GM18508 (cell line): ENCODE measurements at regions not wholly inside any gene's neighbourhood (a gene's known extent, or its start where the extent isn't known, plus 50 kb on each side); places are given as distances from the start of the nearest gene placed in this dataset.

Source experiments
- ATAC-seq: cut with Tn5 transposase; IDR thresholded peaks from one replicate; pipeline ENCODE4 v1.9.1; 2021; ENCODE audit warnings: moderate number of reproducible peaks; ENCODE audit not compliant: insufficient read depth, unreplicated experiment

- ATAC-seq: no peak
Measured at GRCh38 chr3:153595186-153595815, 433.3 kb downstream of the RAP2B start.

DNA sequence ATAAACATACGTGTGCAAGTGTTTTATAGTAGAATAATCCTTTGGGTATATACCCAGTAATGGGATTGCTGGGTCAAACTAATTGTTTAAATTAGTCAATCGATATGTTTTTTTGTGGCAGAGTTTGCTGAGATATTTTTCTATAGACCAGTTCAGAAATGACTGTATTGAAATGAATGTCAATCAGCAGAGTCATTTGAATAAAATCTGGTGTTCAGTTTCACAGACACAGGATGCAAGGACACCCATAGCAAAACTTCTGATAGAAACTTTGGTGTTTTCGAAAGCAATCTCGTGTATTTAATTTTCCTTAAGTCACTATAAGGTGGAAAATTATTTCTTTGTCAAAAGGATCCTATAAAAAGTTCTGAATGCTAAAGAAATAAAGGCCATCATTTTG is 434.4 kb downstream of the RAP2B start:
- ATAC-seq: no peak

DNA sequence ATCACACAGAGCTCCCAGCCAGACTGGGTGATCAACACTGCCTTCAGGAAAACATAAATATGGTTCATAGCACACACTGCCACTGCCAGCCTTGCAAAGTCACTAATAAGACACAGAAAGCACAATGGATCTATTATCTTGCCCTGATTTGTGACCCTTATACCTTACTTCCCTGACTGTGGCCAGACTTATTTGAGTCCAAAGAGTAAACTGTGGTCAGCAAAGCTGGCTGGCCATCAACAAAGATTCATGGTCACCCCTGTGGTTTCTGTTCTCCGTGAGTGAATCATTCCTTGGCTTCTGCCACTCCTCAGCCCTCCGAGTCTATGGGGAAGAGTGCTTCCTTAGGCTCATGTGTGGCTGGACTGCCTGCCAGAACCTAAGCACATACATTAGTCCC is 437.7 kb downstream of the RAP2B start:
- ATAC-seq: no peak

- ATAC-seq: no peak
Measured at GRCh38 chr3:153600896-153601295, 438.9 kb downstream of the RAP2B start.

- ATAC-seq: no peak
Measured at GRCh38 chr3:153601374-153601853, 439.4 kb downstream of the RAP2B start.

DNA sequence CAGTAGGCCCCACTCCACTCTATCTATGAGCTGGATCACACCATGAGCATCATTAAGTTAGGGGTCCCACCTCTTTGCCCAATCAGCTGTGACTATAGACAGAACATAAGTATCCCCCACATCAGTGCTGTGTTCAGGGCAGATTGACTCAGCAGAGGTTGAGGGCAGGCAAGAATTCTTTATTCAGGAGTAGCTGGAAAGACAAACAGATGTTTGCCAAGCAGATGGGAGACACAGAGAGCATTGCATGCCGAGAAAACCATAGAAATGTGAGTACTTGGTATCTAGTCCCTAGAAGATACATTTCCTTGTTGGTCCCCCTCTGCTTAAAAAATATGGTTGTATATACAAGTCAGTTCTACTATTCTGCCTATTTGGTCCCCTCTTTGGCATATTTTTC is 440.8 kb downstream of the RAP2B start:
- ATAC-seq: no peak

GRCh38 chr3:153614140-153614539 is 452.1 kb downstream of the RAP2B start:
- ATAC-seq: no peak

DNA sequence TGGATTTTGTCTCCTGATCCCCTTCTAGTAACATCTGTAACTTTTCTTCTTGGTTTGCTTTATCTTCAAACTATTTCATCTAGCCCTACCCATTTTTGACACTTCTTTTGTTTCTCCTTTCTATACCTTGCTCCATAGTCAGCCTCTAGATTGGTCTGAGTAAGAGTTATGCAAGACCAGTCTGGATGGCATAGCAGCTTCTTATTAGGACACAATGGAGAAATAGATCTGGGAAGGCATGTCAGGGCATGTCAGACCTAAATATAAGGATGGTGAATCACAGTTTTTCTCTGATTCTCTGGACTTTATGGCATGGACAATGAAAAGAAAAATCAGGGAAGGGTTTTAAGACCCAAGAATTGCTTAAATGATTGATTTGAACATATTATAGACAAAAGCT is 452.5 kb downstream of the RAP2B start:
- no peak for ATAC-seq

- no peak for ATAC-seq
Measured at GRCh38 chr3:153615863-153616262, 453.8 kb downstream of the RAP2B start.

DNA sequence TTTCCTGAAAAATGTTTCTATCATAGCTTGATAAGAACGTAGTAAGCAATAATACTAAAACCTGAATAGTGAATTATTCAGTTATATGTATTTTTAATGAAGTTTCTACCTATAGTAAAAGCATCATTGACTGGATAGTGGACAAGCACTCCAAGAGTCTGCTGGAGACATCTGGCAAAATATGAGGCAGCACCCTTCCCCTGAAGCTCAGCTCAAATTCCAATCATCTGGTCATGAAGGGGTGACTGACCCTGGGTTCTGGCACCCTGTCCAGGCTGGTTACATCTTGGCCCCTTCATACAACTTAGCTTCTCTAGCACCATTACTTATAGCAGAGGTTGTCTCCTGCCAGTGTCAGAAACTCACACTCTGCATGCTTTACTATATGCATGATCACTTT is 455.4 kb downstream of the RAP2B start:
- ATAC-seq: no peak

DNA sequence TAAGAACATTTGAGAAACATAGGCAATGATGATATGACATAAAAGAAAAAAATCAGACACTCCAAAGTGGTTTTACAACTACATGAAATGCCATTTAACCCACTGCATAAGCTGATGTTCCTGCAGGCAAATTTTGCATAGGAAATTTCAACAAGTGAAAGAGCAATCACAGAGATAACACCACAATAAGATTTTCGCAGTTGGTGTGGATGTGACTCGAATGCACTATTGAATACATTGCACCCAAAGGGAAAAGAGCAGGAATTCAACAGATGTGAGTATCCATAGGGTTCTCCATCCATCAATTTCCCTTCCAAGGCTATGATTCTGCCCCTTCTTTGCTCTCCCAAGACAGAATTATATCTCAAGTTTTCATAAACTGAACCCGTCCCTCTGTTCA is 456.1 kb downstream of the RAP2B start:
- ATAC-seq: no peak

- no peak for ATAC-seq
Measured at GRCh38 chr3:153619268-153619667, 457.2 kb downstream of the RAP2B start.

GRCh38 chr3:153621953-153622352 is 459.9 kb downstream of the RAP2B start:
- ATAC-seq: peak; percentile 95

DNA sequence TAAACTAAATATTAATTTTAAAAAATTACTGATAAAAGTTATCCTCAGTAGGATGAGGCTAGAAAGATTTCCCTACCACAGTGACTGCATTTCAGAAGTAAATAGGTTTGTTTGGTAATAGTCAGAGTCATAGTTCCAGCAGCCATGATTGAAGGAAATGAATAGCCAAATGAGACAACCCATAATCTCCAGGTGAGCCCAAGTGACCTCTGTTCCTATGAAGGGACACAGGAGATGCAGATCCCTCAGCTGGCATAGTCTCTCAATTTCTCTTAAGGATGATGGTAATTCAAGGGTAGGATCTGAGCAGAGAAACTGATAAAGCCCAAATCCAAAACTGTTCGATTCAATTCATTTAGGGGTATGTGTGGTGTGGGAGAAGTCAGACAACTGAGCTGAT is 461.8 kb downstream of the RAP2B start:
- no peak for ATAC-seq

DNA sequence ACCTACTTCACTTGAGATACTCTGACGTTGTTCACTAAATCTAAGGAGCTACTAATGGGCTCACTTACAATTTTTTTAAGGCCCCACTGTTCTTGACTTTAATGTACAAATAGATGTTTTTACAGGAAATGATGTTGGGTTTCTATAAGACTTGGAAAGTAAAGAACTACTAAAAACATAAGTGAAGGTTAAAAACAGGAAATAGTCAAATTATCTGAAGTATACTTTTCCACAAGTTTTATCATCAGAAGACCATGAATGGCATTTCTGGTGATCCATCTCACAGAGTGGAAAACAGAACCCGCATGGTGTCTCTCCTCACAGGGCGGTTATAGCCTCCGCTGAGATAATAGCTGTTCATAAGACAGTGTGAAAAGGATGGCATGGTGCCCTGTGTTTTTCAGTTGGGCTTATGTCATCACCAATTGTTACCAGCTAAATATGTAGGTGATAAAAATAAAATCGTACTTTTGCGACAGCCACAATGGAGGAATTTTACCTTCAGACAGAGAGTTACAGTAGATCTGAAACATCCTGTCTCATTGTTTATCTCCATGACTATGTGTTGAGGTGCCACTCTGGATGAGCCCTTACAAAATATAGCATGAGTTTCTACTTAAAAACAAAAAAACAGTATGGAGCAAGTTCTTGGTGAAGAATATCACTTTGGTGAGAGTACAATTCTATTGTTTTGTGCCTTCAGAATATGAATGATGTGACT is 462.4 kb downstream of the RAP2B start:
- no peak for ATAC-seq

GRCh38 chr3:153625506-153625905 is 463.5 kb downstream of the RAP2B start:
- no peak for ATAC-seq

DNA sequence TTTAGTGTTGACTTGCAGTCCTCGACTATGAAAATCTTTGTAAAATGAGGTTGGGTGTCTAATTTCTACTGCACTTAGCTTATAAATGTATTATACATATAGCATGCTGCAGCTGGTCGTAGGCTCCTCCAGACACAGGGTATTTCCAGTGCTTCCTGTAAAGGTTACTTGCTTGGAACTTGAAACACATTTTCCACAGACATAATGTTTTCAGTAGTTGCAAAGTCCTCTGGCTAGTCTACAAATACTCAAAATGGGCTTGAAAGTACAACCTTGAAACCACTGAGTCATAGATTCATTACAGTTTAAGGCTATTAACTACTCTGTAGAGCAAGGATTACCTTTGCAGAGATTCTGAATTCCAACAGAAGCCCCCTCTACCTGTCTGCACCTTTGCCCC is 464.1 kb downstream of the RAP2B start:
- no peak for ATAC-seq

DNA sequence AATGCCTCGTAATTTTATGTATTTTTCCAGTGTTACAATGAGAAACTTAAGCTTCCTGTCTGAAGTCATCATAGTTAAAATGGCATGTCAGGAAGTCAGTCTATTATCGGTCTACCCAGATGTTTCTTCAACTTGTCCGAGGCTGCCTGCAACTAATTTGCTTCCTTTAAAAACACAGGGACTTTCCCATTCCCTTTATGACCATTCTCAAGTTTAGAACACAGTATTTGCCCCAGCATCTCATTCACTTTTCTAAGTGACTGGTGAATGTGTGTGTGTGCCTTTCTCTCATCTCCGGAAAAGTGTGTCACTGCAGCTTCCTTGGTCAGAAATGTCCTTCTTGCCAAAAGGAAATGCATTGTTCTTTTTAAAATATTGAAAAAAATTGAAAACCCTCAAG is 466.6 kb downstream of the RAP2B start:
- peak; percentile 40 for ATAC-seq

GRCh38 chr3:153629148-153629547 is 467.1 kb downstream of the RAP2B start:
- ATAC-seq: no peak

GRCh38 chr3:153631102-153631501 is 469.1 kb downstream of the RAP2B start:
- no peak for ATAC-seq

DNA sequence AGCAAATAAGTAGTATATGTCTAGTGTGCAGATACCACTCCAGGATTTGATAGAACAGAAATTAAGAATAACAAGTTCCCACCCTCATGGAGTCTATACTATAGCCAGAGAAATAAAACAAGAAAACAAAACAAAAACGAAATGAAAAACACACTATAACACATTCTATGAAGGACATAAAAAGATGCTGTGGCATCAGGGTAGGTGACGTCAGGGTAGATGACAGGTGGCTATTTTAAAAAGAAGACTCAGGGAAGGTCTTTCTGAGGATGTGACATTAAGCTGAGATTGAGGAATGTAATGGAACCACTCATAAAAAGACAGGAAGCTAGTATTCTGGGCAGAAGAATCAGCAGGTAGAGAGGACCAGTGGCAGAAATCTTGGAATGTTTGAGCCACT is 469.6 kb downstream of the RAP2B start:
- ATAC-seq: no peak

GRCh38 chr3:153633407-153633806 is 471.4 kb downstream of the RAP2B start:
- no peak for ATAC-seq
